B cell (primary cell): ENCODE measurements at regions not wholly inside any gene's neighbourhood (a gene's known extent, or its start where the extent isn't known, plus 50 kb on each side); places are given as distances from the start of the nearest gene placed in this dataset.

ENCODE experiments used
- ATAC-seq: fragments of 200-7000 bp; cut with Tn5 transposase; one replicate; pipeline ENCODE4 v1.10.0; 2021; ENCODE audit warnings: low read depth, mild to moderate bottlenecking, moderate number of reproducible peaks, moderate library complexity
- CTCF ChIA-PET: fragments of 350-600 bp; sonication (Branson Sonifier 250); formaldehyde crosslinking; loops from one replicate; lab custom pipeline; 2021; ENCODE audit warnings: antibody characterized with exemption, inconsistent platforms; lab: Charles Lee
- POLR2A ChIA-PET: fragments of 350-600 bp; sonication (Branson Sonifier 250); formaldehyde crosslinking; loops from one replicate; lab custom pipeline; 2021; ENCODE audit warnings: antibody characterized with exemption; lab: Charles Lee
- DNase-seq: peaks from one replicate; pipeline ENCODE4 v3.0.0; 2013
- H2AFZ ChIP-seq: 2 replicates; pipeline ENCODE4 v1.6.1; 2012; ENCODE audit warnings: mild to moderate bottlenecking, low read depth, low read length; ENCODE audit not compliant: insufficient read depth, poor library complexity, severe bottlenecking
- H3K27ac ChIP-seq, 2 donors: 1 replicate in 1 of 2; 2 replicates in 1 of 2; pipeline ENCODE4 v1.5.1; 2012 to 2013; ENCODE audit warnings: low read length in 2 of 2, mild to moderate bottlenecking in 2 of 2, moderate library complexity in 1 of 2
- H3K27me3 ChIP-seq, 4 experiments: fragments of 200-600 bp in 1 of 4; sonication (generic) in 1 of 4; replicated peaks in 1 of 4; 1 replicate in 2 of 4; 2 replicates in 2 of 4; pipeline versions ENCODE4 v1.6.1 to v1.7.0; 2013 to 2016; ENCODE audit warnings: low read length in 3 of 4, mild to moderate bottlenecking in 2 of 4, mixed read lengths in 1 of 4, moderate library complexity in 1 of 4; ENCODE audit not compliant: insufficient read depth in 4 of 4, control insufficient read depth in 3 of 4; ENCODE audit errors: control extremely low read depth in 1 of 4
- H3K36me3 ChIP-seq, 2 experiments: replicated peaks in 1 of 2; 1 replicate in 1 of 2; 2 replicates in 1 of 2; pipeline versions ENCODE4 v1.6.1 to v1.7.1; 2013; ENCODE audit warnings: low read length in 1 of 2; ENCODE audit not compliant: insufficient read depth in 2 of 2, control insufficient read depth in 1 of 2; ENCODE audit errors: control extremely low read depth in 1 of 2, extremely low read depth in 1 of 2
- H3K4me1 ChIP-seq, 2 donors: fragments of 200-600 bp in 1 of 2; sonication (generic) in 1 of 2; 1 replicate in 1 of 2; 2 replicates in 1 of 2; pipeline versions ENCODE4 v1.5.1 to v1.6.1; 2013 to 2017; ENCODE audit warnings: low read length in 2 of 2; ENCODE audit not compliant: control insufficient read depth in 2 of 2, insufficient read depth in 2 of 2
- H3K4me2 ChIP-seq: replicated peaks from 2 replicates; pipeline ENCODE3; 2012; ENCODE audit warnings: mild to moderate bottlenecking, low read depth, low read length; ENCODE audit not compliant: poor library complexity, severe bottlenecking
- H3K4me3 ChIP-seq, 5 experiments: fragments of 200-600 bp in 1 of 5; sonication (generic) in 1 of 5; 1 replicate in 3 of 5; 2 replicates in 2 of 5; pipeline versions ENCODE4 v1.5.1 to v1.7.0; 2011 to 2016; ENCODE audit warnings: low read length in 4 of 5, mild to moderate bottlenecking in 4 of 5, low read depth in 2 of 5, control low read depth in 1 of 5, moderate library complexity in 1 of 5; ENCODE audit not compliant: insufficient read depth in 1 of 5; ENCODE audit errors: control extremely low read depth in 1 of 5, extremely low read depth in 1 of 5
- H3K79me2 ChIP-seq: fragments of 200-600 bp; sonication (generic); one replicate; pipeline ENCODE4 v1.6.0; 2016; ENCODE audit warnings: low read length; ENCODE audit not compliant: control insufficient read depth, insufficient read depth
- H3K9ac ChIP-seq: fragments of 200-600 bp; sonication (generic); 2 replicates; pipeline ENCODE4 v1.6.1; 2017; ENCODE audit warnings: mild to moderate bottlenecking, low read length, moderate library complexity
- H3K9me3 ChIP-seq, 3 donors: one replicate each; pipeline versions ENCODE4 v1.6.1 to v1.7.1; 2013; ENCODE audit warnings: low read length in 2 of 3; ENCODE audit not compliant: control insufficient read depth in 2 of 3, insufficient read depth in 1 of 3; ENCODE audit errors: control extremely low read depth in 1 of 3
- H4K20me1 ChIP-seq: 2 replicates; pipeline ENCODE4 v1.6.0; 2012; ENCODE audit warnings: mild to moderate bottlenecking, low read length; ENCODE audit not compliant: insufficient read depth, control insufficient read depth, poor library complexity, severe bottlenecking
- H3K27ac Mint-ChIP-seq: one replicate; pipeline ENCODE4 v1.8.0; 2021; ENCODE audit warnings: mixed read lengths
- H3K27me3 Mint-ChIP-seq: one replicate; pipeline ENCODE4 v1.8.0; 2021; ENCODE audit warnings: mixed read lengths
- H3K4me1 Mint-ChIP-seq: one replicate; pipeline ENCODE4 v1.8.0; 2021; ENCODE audit warnings: mixed read lengths
- H3K4me3 Mint-ChIP-seq: one replicate; pipeline ENCODE4 v1.8.0; 2021; ENCODE audit warnings: mixed read lengths
- H3K9me3 Mint-ChIP-seq: one replicate; pipeline ENCODE4 v1.8.0; 2022; ENCODE audit warnings: mixed read lengths; ENCODE audit not compliant: insufficient read depth
- EZH2 ChIP-seq: IDR thresholded peaks from 2 replicates; pipeline ENCODE4 v1.6.1; 2012; ENCODE audit warnings: borderline replicate concordance, low read depth, mild to moderate bottlenecking, moderate library complexity, low read length; ENCODE audit not compliant: insufficient read depth, poor library complexity, severe bottlenecking
- WGBS: methylation state at CpG from one replicate; pipeline ENCODE4 v1.1.5; 2013; ENCODE audit warnings: missing lambda C conversion rate; ENCODE audit not compliant: insufficient coverage; 5-methylcytosine and 5-hydroxymethylcytosine counted together
- intact Hi-C: fragments of 100-400 bp; cut with micrococcal nuclease; formaldehyde crosslinking; loops from one replicate; pipeline ENCODE4 v1.10.0; 2022
- TF ChIP-seq, protein P1 (sequence below): fragments of 200-600 bp; IDR thresholded peaks from one replicate; pipeline ENCODE4 v1.8.0; 2022; ENCODE audit warnings: antibody characterized with exemption, mild to moderate bottlenecking

DNA sequence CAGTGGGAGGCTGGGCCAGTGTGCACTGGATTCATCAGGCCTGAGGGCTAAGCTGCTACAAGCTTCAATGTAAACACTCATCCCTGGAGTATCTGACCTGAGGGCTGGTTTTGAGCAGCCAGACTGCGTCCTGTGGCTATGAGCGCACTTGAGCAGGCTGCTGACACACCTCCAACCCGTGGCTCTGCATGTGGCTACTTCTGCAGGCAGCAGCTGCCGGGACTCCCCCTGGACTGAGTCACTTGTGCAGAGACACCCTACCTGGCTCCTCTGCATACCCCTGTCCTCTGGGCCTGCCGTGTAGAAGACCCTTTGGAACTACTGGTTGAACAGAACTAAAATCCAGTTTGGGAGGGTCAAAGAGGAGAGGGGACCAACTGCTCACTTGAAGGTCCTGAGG lies 172.0 kb downstream of the SCP2D1 start:
- no peak overlapping the region for H3K4me3 Mint-ChIP-seq
- DNase-seq (no peak), ATAC-seq (no peak)
- no peaks in the 10 kb centered on the region for H3K27me3 Mint-ChIP-seq
- no peak overlapping the region for H3K27ac Mint-ChIP-seq
- no peak overlapping the region for H3K9ac ChIP-seq
- CTCF ChIA-PET: no interaction called here
- no peak overlapping the region for H3K4me2 ChIP-seq
- H3K9me3 ChIP-seq: no peaks in the 10 kb centered on the region
- H3K4me3 ChIP-seq: no peak overlapping the region
- no peaks in the 10 kb centered on the region for H3K36me3 ChIP-seq
- no peak overlapping the region for H2AFZ ChIP-seq
- H3K79me2 ChIP-seq: no peaks in the 10 kb centered on the region
- TF ChIP-seq, protein P1, sequence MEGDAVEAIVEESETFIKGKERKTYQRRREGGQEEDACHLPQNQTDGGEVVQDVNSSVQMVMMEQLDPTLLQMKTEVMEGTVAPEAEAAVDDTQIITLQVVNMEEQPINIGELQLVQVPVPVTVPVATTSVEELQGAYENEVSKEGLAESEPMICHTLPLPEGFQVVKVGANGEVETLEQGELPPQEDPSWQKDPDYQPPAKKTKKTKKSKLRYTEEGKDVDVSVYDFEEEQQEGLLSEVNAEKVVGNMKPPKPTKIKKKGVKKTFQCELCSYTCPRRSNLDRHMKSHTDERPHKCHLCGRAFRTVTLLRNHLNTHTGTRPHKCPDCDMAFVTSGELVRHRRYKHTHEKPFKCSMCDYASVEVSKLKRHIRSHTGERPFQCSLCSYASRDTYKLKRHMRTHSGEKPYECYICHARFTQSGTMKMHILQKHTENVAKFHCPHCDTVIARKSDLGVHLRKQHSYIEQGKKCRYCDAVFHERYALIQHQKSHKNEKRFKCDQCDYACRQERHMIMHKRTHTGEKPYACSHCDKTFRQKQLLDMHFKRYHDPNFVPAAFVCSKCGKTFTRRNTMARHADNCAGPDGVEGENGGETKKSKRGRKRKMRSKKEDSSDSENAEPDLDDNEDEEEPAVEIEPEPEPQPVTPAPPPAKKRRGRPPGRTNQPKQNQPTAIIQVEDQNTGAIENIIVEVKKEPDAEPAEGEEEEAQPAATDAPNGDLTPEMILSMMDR: no peak
- TF ChIP-seq EZH2: no peak
- POLR2A ChIA-PET: no interaction called here
- H3K27ac ChIP-seq: no peak overlapping the region
- WGBS: 76% methylated on average over 5 of the region's 5 CpGs
- intact Hi-C loops: no loop called here
- H4K20me1 ChIP-seq: no peaks in the 10 kb centered on the region
- no peaks in the 10 kb centered on the region for H3K4me1 Mint-ChIP-seq
- H3K4me1 ChIP-seq: no peaks in the 10 kb centered on the region
- no peaks in the 10 kb centered on the region for H3K9me3 Mint-ChIP-seq
- no peaks in the 10 kb centered on the region for H3K27me3 ChIP-seq

- Histone ChIP-seq H3K4me2 (no peak overlapping the region), H3K36me3 (no peaks in the 10 kb centered on the region), H3K79me2 (no peaks in the 10 kb centered on the region), H2AFZ (no peak overlapping the region), H3K9me3 (no peaks in the 10 kb centered on the region), H3K27ac (no peak overlapping the region), H3K4me1 (no peaks in the 10 kb centered on the region), H3K4me3 (no peak overlapping the region), H4K20me1 (no peaks in the 10 kb centered on the region), H3K27me3 (no peaks in the 10 kb centered on the region), H3K9ac (no peak overlapping the region)
- Mint-ChIP-seq H3K27me3 (no peaks in the 10 kb centered on the region), H3K4me3 (no peak overlapping the region), H3K9me3 (no peaks in the 10 kb centered on the region), H3K4me1 (no peaks in the 10 kb centered on the region), H3K27ac (no peak overlapping the region)
- POLR2A ChIA-PET: no interaction called here
- ATAC-seq (no peak), DNase-seq (no peak)
- CTCF ChIA-PET: no interaction called here
- 74% methylated on average over 5 of the region's 7 CpGs for WGBS
- intact Hi-C loops: no loop called here
- TF ChIP-seq EZH2: no peak
- TF ChIP-seq, protein P1: no peak
These were observed 172.7 kb downstream of the SCP2D1 start for GRCh38 chr20:18986146-18986830.
